Heart left ventricle (tissue), 13 donors: ENCODE measurements at regions not wholly inside any gene's neighbourhood (a gene's known extent, or its start where the extent isn't known, plus 50 kb on each side); places are given as distances from the start of the nearest gene placed in this dataset.

ENCODE experiments used
- POLR2A ChIP-seq, 2 donors: fragments of 450-650 bp; IDR thresholded peaks; one replicate each; pipeline ENCODE4 v1.6.1; 2017; ENCODE audit warnings: antibody characterized with exemption in 2 of 2, mild to moderate bottlenecking in 2 of 2, moderate library complexity in 2 of 2
- TF ChIP-seq, protein P1 (sequence below), 12 donors: fragments of 200-600 bp; sonication (generic) in 4 of 12; IDR thresholded peaks; one replicate each; pipeline versions ENCODE4 v1.5.0 to v1.8.0; 2018 to 2022; ENCODE audit warnings: antibody characterized with exemption in 12 of 12, mild to moderate bottlenecking in 5 of 12
- donor health status: ischemic (EF 13 %, LVEDD 7.1; RV severe dilation, severe dysfunction).
- donor health status: DM: no; HTN: yes; CAD: no.
- donor health status: DM: no; HTN: no; CAD: no.
- donor health status: ischemic (EF 25% LVEDD 6.9; RV normal size, moderate dysfunction).
- donor health status: ischemic (EF 25% LVEDD 5.7; RV mildly dilated, moderate dysfunction).
- donor health status: ischemic (EF 35%, LVEDD 5.7; RV mildly dilated, moderate dysfunction).
- donor health status: nonischemic (EF 11% LVEDD 7.7; RV severe dilation, severe dysfunction).
- donor health status: DM: yes; HTN: yes; CAD: no.
- donor health status: PGD.
- donor health status: ischemic (EF 29% LVEDD 5.4; RV normal size, mild dysfunction).
- donor health status: nonischemic (EF 23%, LVEDD 6.1; RV moderate dilation, normal function).

DNA sequence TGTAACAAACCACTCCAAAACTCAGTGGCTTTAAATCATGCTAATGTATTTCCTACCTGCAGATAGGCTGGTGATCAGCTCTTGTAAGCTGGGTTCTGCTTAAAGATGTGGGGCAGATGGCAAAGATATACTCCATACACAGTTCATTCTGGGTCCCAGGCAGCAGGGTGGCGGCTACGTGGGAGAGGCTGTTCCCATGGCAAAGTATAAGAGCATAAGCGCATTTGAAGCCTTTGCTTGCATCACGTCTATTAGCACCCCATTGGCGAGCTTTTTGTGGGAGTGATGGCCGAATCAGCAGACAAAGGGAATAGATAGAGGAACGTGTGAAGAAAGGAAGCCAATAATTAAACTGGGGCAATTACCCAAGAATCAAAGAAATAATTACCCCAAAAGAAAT is 523.1 kb downstream of the SPATA31D1 start:
- TF ChIP-seq POLR2A (IDR thresholded peaks at IDR 0.05) = no peak
- TF ChIP-seq, protein P1, sequence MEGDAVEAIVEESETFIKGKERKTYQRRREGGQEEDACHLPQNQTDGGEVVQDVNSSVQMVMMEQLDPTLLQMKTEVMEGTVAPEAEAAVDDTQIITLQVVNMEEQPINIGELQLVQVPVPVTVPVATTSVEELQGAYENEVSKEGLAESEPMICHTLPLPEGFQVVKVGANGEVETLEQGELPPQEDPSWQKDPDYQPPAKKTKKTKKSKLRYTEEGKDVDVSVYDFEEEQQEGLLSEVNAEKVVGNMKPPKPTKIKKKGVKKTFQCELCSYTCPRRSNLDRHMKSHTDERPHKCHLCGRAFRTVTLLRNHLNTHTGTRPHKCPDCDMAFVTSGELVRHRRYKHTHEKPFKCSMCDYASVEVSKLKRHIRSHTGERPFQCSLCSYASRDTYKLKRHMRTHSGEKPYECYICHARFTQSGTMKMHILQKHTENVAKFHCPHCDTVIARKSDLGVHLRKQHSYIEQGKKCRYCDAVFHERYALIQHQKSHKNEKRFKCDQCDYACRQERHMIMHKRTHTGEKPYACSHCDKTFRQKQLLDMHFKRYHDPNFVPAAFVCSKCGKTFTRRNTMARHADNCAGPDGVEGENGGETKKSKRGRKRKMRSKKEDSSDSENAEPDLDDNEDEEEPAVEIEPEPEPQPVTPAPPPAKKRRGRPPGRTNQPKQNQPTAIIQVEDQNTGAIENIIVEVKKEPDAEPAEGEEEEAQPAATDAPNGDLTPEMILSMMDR (IDR thresholded peaks at IDR 0.05) = no peak
